22Rv1 (cell line): ENCODE measurements at regions not wholly inside any gene's neighbourhood (a gene's known extent, or its start where the extent isn't known, plus 50 kb on each side); places are given as distances from the start of the nearest gene placed in this dataset.

ENCODE experiments used
- ZFX ChIP-seq: fragments of 450-650 bp; IDR thresholded peaks from 2 replicates; pipeline ENCODE4 v1.6.1; 2017; ENCODE audit warnings: antibody characterized with exemption, borderline replicate concordance
- TF ChIP-seq, protein P1 (sequence below): fragments of 450-650 bp; IDR thresholded peaks from 2 replicates; pipeline ENCODE4 v1.5.1; 2017; ENCODE audit warnings: mild to moderate bottlenecking

DNA sequence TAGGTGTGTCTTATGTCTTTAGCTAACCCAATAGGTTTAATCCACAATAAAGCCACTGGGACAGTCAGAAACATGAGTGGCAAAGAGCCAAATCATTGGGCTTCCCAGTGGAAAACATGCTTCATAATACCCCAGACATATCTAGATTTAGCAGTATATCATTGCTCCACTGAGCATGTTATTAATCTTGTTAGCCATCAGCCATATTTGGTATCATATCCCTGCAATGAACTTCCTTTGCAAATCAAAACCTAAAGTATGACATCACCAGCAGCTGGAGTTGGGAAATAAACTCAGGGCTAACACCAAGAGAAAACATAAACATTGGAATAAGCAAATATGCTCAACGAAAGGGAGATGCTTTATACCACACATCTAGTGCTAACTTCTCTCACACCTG, 280.8 kb upstream of the NOCT start:
- TF ChIP-seq, protein P1, sequence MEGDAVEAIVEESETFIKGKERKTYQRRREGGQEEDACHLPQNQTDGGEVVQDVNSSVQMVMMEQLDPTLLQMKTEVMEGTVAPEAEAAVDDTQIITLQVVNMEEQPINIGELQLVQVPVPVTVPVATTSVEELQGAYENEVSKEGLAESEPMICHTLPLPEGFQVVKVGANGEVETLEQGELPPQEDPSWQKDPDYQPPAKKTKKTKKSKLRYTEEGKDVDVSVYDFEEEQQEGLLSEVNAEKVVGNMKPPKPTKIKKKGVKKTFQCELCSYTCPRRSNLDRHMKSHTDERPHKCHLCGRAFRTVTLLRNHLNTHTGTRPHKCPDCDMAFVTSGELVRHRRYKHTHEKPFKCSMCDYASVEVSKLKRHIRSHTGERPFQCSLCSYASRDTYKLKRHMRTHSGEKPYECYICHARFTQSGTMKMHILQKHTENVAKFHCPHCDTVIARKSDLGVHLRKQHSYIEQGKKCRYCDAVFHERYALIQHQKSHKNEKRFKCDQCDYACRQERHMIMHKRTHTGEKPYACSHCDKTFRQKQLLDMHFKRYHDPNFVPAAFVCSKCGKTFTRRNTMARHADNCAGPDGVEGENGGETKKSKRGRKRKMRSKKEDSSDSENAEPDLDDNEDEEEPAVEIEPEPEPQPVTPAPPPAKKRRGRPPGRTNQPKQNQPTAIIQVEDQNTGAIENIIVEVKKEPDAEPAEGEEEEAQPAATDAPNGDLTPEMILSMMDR = no peak
- TF ChIP-seq ZFX = no peak
